ENCODE measurements at regions not wholly inside any gene's neighbourhood (a gene's known extent, or its start where the extent isn't known, plus 50 kb on each side); places are given as distances from the start of the nearest gene placed in this dataset.

- CTCF ChIA-PET: no interaction called here
- H3K36me3 ChIP-seq (ENCODE audit: insufficient read depth, low read length): no peaks in the 10 kb centered on the region
- no peaks in the 10 kb centered on the region for H3K4me1 ChIP-seq (ENCODE audit: insufficient read depth, low read length)
- H3K27ac ChIP-seq (ENCODE audit: low read depth, low read length): no peak overlapping the region
- no peak overlapping the region for H3K4me3 ChIP-seq (ENCODE audit: low read length)
- DNase-seq: no peak
- Mint-ChIP-seq H3K4me3 (no peak overlapping the region), H3K27me3 (no peaks in the 10 kb centered on the region), H3K27ac (no peak overlapping the region), H3K4me1 (no peaks in the 10 kb centered on the region), H3K9me3 (peaks cover 2 to 21% (median 6%) of the 10 kb centered on the region in 5 donors), H3K36me3 (no peaks in the 10 kb centered on the region)
- no peaks in the 10 kb centered on the region for H3K9me3 ChIP-seq (ENCODE audit: low read length)
- POLR2A ChIA-PET: no interaction called here
- no peaks in the 10 kb centered on the region for H3K27me3 ChIP-seq (ENCODE audit: insufficient read depth, low read length, poor library complexity, severe bottlenecking)
These were observed 1973.0 kb upstream of the AGA start for GRCh38 chr4:179415037-179415846.

- Mint-ChIP-seq H3K9me3 (peaks cover 2 to 21% (median 6%) of the 10 kb centered on the region in 5 donors), H3K27me3 (no peaks in the 10 kb centered on the region), H3K27ac (no peak overlapping the region), H3K36me3 (no peaks in the 10 kb centered on the region), H3K4me1 (no peaks in the 10 kb centered on the region), H3K4me3 (no peak overlapping the region)
- Histone ChIP-seq H3K27me3 (ENCODE audit: insufficient read depth, low read length, poor library complexity, severe bottlenecking) (no peaks in the 10 kb centered on the region), H3K9me3 (ENCODE audit: low read length) (no peaks in the 10 kb centered on the region), H3K4me3 (ENCODE audit: low read length) (no peak overlapping the region), H3K4me1 (ENCODE audit: insufficient read depth, low read length) (no peaks in the 10 kb centered on the region), H3K27ac (ENCODE audit: low read depth, low read length) (no peak overlapping the region), H3K36me3 (ENCODE audit: insufficient read depth, low read length) (no peaks in the 10 kb centered on the region)
- POLR2A ChIA-PET: no interaction called here
- CTCF ChIA-PET: no interaction called here
- no peak for DNase-seq
These were observed 1973.6 kb upstream of the AGA start for GRCh38 chr4:179415847-179416223.

- H3K4me1 Mint-ChIP-seq: no peaks in the 10 kb centered on the region
- Histone ChIP-seq H3K36me3 (ENCODE audit: insufficient read depth, low read length) (no peaks in the 10 kb centered on the region), H3K9me3 (ENCODE audit: low read length) (no peaks in the 10 kb centered on the region), H3K4me3 (ENCODE audit: low read length) (no peak overlapping the region), H3K27ac (ENCODE audit: low read depth, low read length) (no peak overlapping the region), H3K27me3 (ENCODE audit: insufficient read depth, low read length, poor library complexity, severe bottlenecking) (no peaks in the 10 kb centered on the region), H3K4me1 (ENCODE audit: insufficient read depth, low read length) (no peaks in the 10 kb centered on the region)
- H3K9me3 Mint-ChIP-seq: peaks cover 2 to 25% (median 6%) of the 10 kb centered on the region in 5 donors
- POLR2A ChIA-PET: no interaction called here
- no peak for DNase-seq
- no peak overlapping the region for H3K4me3 Mint-ChIP-seq
- no peak overlapping the region for H3K27ac Mint-ChIP-seq
- H3K36me3 Mint-ChIP-seq: no peaks in the 10 kb centered on the region
- CTCF ChIA-PET: no interaction called here
- H3K27me3 Mint-ChIP-seq: no peaks in the 10 kb centered on the region
These were observed 1975.1 kb upstream of the AGA start for GRCh38 chr4:179417357-179417756.

- Histone ChIP-seq H3K9me3 (ENCODE audit: low read length) (no peaks in the 10 kb centered on the region), H3K27me3 (ENCODE audit: insufficient read depth, low read length, poor library complexity, severe bottlenecking) (no peaks in the 10 kb centered on the region), H3K27ac (ENCODE audit: low read depth, low read length) (no peak overlapping the region), H3K4me3 (ENCODE audit: low read length) (no peak overlapping the region), H3K36me3 (ENCODE audit: insufficient read depth, low read length) (no peaks in the 10 kb centered on the region), H3K4me1 (ENCODE audit: insufficient read depth, low read length) (no peaks in the 10 kb centered on the region)
- no peaks in the 10 kb centered on the region for H3K36me3 Mint-ChIP-seq
- no peak overlapping the region for H3K4me3 Mint-ChIP-seq
- H3K4me1 Mint-ChIP-seq: no peaks in the 10 kb centered on the region
- no peaks in the 10 kb centered on the region for H3K27me3 Mint-ChIP-seq
- DNase-seq: no peak
- ChIA-PET CTCF (no interaction called here), POLR2A (no interaction called here)
- no peak overlapping the region for H3K27ac Mint-ChIP-seq
- peaks cover 0 to 9% (median 3%) of the 10 kb centered on the region in 5 donors for H3K9me3 Mint-ChIP-seq
These were observed 1995.7 kb upstream of the AGA start for GRCh38 chr4:179437962-179438361.

GRCh38 chr4:179441596-179441995 is 1999.4 kb upstream of the AGA start:
- Mint-ChIP-seq H3K9me3 (peaks cover 0 to 14% (median 4%) of the 10 kb centered on the region in 5 donors), H3K36me3 (no peaks in the 10 kb centered on the region), H3K27ac (no peak overlapping the region), H3K27me3 (no peaks in the 10 kb centered on the region), H3K4me3 (no peak overlapping the region), H3K4me1 (no peaks in the 10 kb centered on the region)
- no peaks in the 10 kb centered on the region for H3K4me1 ChIP-seq (ENCODE audit: insufficient read depth, low read length)
- H3K36me3 ChIP-seq (ENCODE audit: insufficient read depth, low read length): no peaks in the 10 kb centered on the region
- no peaks in the 10 kb centered on the region for H3K9me3 ChIP-seq (ENCODE audit: low read length)
- ChIA-PET CTCF (no interaction called here), POLR2A (no interaction called here)
- H3K27ac ChIP-seq (ENCODE audit: low read depth, low read length): no peak overlapping the region
- H3K4me3 ChIP-seq (ENCODE audit: low read length): no peak overlapping the region
- no peaks in the 10 kb centered on the region for H3K27me3 ChIP-seq (ENCODE audit: insufficient read depth, low read length, poor library complexity, severe bottlenecking)
- no peak for DNase-seq

- no peaks in the 10 kb centered on the region for H3K36me3 ChIP-seq (ENCODE audit: insufficient read depth, low read length)
- no peak overlapping the region for H3K4me3 Mint-ChIP-seq
- no peaks in the 10 kb centered on the region for H3K4me1 Mint-ChIP-seq
- no peaks in the 10 kb centered on the region for H3K27me3 Mint-ChIP-seq
- H3K27ac Mint-ChIP-seq: no peak overlapping the region
- no peaks in the 10 kb centered on the region for H3K4me1 ChIP-seq (ENCODE audit: insufficient read depth, low read length)
- no peaks in the 10 kb centered on the region for H3K36me3 Mint-ChIP-seq
- H3K27me3 ChIP-seq (ENCODE audit: insufficient read depth, low read length, poor library complexity, severe bottlenecking): no peaks in the 10 kb centered on the region
- H3K4me3 ChIP-seq (ENCODE audit: low read length): no peak overlapping the region
- CTCF ChIA-PET: no interaction called here
- no peaks in the 10 kb centered on the region for H3K9me3 ChIP-seq (ENCODE audit: low read length)
- H3K9me3 Mint-ChIP-seq: peaks cover 1 to 11% (median 7%) of the 10 kb centered on the region in 5 donors
- no peak overlapping the region for H3K27ac ChIP-seq (ENCODE audit: low read depth, low read length)
- POLR2A ChIA-PET: no interaction called here
- DNase-seq: no peak
These were observed 2005.1 kb upstream of the AGA start for GRCh38 chr4:179447308-179447707.

GRCh38 chr4:179465131-179465797 is 2023.0 kb upstream of the AGA start:
- Mint-ChIP-seq H3K36me3 (no peaks in the 10 kb centered on the region), H3K27me3 (no peaks in the 10 kb centered on the region), H3K27ac (no peak overlapping the region), H3K9me3 (peaks cover 3 to 26% (median 9%) of the 10 kb centered on the region in 5 donors), H3K4me1 (no peaks in the 10 kb centered on the region), H3K4me3 (no peak overlapping the region)
- Histone ChIP-seq H3K4me1 (ENCODE audit: insufficient read depth, low read length) (no peaks in the 10 kb centered on the region), H3K9me3 (ENCODE audit: low read length) (no peaks in the 10 kb centered on the region), H3K4me3 (ENCODE audit: low read length) (no peak overlapping the region), H3K36me3 (ENCODE audit: insufficient read depth, low read length) (no peaks in the 10 kb centered on the region), H3K27ac (ENCODE audit: low read depth, low read length) (no peak overlapping the region), H3K27me3 (ENCODE audit: insufficient read depth, low read length, poor library complexity, severe bottlenecking) (no peaks in the 10 kb centered on the region)
- CTCF ChIA-PET: no interaction called here
- POLR2A ChIA-PET: no interaction called here
- DNase-seq: no peak

GRCh38 chr4:179467878-179468277 is 2025.6 kb upstream of the AGA start:
- H3K4me3 Mint-ChIP-seq: no peak overlapping the region

More at GRCh38 chr4:179467878-179468277, 2025.6 kb upstream of the AGA start:
- H3K36me3 Mint-ChIP-seq: no peaks in the 10 kb centered on the region
- no peaks in the 10 kb centered on the region for H3K27me3 Mint-ChIP-seq
- no peaks in the 10 kb centered on the region for H3K4me1 Mint-ChIP-seq
- H3K27ac Mint-ChIP-seq: no peak overlapping the region
- peaks cover 4 to 24% (median 7%) of the 10 kb centered on the region in 5 donors for H3K9me3 Mint-ChIP-seq
- ChIA-PET POLR2A (no interaction called here), CTCF (no interaction called here)
- no peaks in the 10 kb centered on the region for H3K4me1 ChIP-seq (ENCODE audit: insufficient read depth, low read length)
- no peak overlapping the region for H3K27ac ChIP-seq (ENCODE audit: low read depth, low read length)
- no peaks in the 10 kb centered on the region for H3K36me3 ChIP-seq (ENCODE audit: insufficient read depth, low read length)
- no peak for DNase-seq
- no peaks in the 10 kb centered on the region for H3K9me3 ChIP-seq (ENCODE audit: low read length)
- H3K4me3 ChIP-seq (ENCODE audit: low read length): no peak overlapping the region
- H3K27me3 ChIP-seq (ENCODE audit: insufficient read depth, low read length, poor library complexity, severe bottlenecking): no peaks in the 10 kb centered on the region
